ENCODE measurements at regions not wholly inside any gene's neighbourhood (a gene's known extent, or its start where the extent isn't known, plus 50 kb on each side); places are given as distances from the start of the nearest gene placed in this dataset.
A peak's percentile ranks its signal among the peaks of the same experiment; 100 is the strongest.
"Not testable (repeated sequence)": the region's sequence is repeated elsewhere in the genome, so short reads cannot be mapped to it uniquely, and the experiment has no call there.

- H3K4me3 ChIP-seq = no peak overlapping the region
- TF ChIP-seq POLR2AphosphoS5 (IDR thresholded peaks at IDR 0.05) (peak in 1 of 3 donors; percentile 2), POLR2A (IDR thresholded peaks at IDR 0.05) (no peak), CTCF (IDR thresholded peaks at IDR 0.05) (peak in 5 of 7 experiments; percentile 17 to 96 (median 86))
Observed at GRCh38 chr9:78439190-78439865, 142.4 kb downstream of the PSAT1 start.

GRCh38 chr9:78439866-78440830 is 143.2 kb downstream of the PSAT1 start:
- intact Hi-C loops (cut with DNase I; ENCODE audit: low total_unique reads) = no loop called here
- H3K4me3 ChIP-seq = no peak overlapping the region
- H3K27me3 ChIP-seq = no peaks in the 10 kb centered on the region
- DNase-seq = no peak
- H3K36me3 ChIP-seq = no peaks in the 10 kb centered on the region
- H3K4me1 ChIP-seq = peaks cover 0 to 10% (median 9%) of the 10 kb centered on the region in 4 donors
- TF ChIP-seq EP300 (IDR thresholded peaks at IDR 0.05) (no peak), POLR2AphosphoS5 (IDR thresholded peaks at IDR 0.05) (no peak), CTCF (IDR thresholded peaks at IDR 0.05) (no peak), POLR2A (IDR thresholded peaks at IDR 0.05) (no peak)
- no peaks in the 10 kb centered on the region for H3K9me3 ChIP-seq
- H3K27ac ChIP-seq = no peak overlapping the region
- 71 to 83% (median 76%) methylated on average over 10 of the region's 10 CpGs for WGBS, 5 donors

More at GRCh38 chr9:78439190-78439865, 142.4 kb downstream of the PSAT1 start:
- WGBS, 5 donors = 7 to 10% (median 8%) methylated on average over 23 of the region's 23 CpGs
- no peaks in the 10 kb centered on the region for H3K9me3 ChIP-seq
- no peaks in the 10 kb centered on the region for H3K27me3 ChIP-seq
- H3K27ac ChIP-seq = peak overlapping the region in 1 of 5 donors; percentile 26
- intact Hi-C loops (cut with DNase I; ENCODE audit: low total_unique reads) = no loop called here
- no peaks in the 10 kb centered on the region for H3K36me3 ChIP-seq
- DNase-seq = peak; percentile 86 to 93
- peaks cover 0 to 10% (median 9%) of the 10 kb centered on the region in 4 donors for H3K4me1 ChIP-seq

GRCh38 chr9:78441396-78441795 is 144.5 kb downstream of the PSAT1 start:
- no peak for DNase-seq
- 88 to 93% (median 91%) methylated on average over 2 of the region's 2 CpGs for WGBS, 5 donors
- H3K4me1 ChIP-seq = peaks cover 0 to 10% (median 9%) of the 10 kb centered on the region in 4 donors
- H3K27me3 ChIP-seq = no peaks in the 10 kb centered on the region
- H3K9me3 ChIP-seq = no peaks in the 10 kb centered on the region
- H3K4me3 ChIP-seq = no peak overlapping the region
- H3K27ac ChIP-seq = no peak overlapping the region
- H3K36me3 ChIP-seq = no peaks in the 10 kb centered on the region
- intact Hi-C loops (cut with DNase I; ENCODE audit: low total_unique reads) = no loop called here
- TF ChIP-seq POLR2A (IDR thresholded peaks at IDR 0.05) (no peak), CTCF (IDR thresholded peaks at IDR 0.05) (no peak), EP300 (IDR thresholded peaks at IDR 0.05) (no peak), POLR2AphosphoS5 (IDR thresholded peaks at IDR 0.05) (no peak)

- intact Hi-C loops (cut with DNase I; ENCODE audit: low total_unique reads) = no loop called here
- H3K27me3 ChIP-seq = no peaks in the 10 kb centered on the region
- H3K27ac ChIP-seq = no peak overlapping the region
- peaks cover 0 to 10% (median 9%) of the 10 kb centered on the region in 4 donors for H3K4me1 ChIP-seq
- no peaks in the 10 kb centered on the region for H3K9me3 ChIP-seq
- no peak overlapping the region for H3K4me3 ChIP-seq
- WGBS, 5 donors = 93 to 98% (median 95%) methylated on average over 29 to 46 of the region's 46 CpGs
- no peak for DNase-seq
- no peak for TF ChIP-seq POLR2AphosphoS5 (IDR thresholded peaks at IDR 0.05)
- no peak for TF ChIP-seq POLR2A (IDR thresholded peaks at IDR 0.05)
- TF ChIP-seq CTCF (IDR thresholded peaks at IDR 0.05) = no peak
- no peak for TF ChIP-seq EP300 (IDR thresholded peaks at IDR 0.05)
- H3K36me3 ChIP-seq = no peaks in the 10 kb centered on the region
Observed at GRCh38 chr9:78441822-78442431, 145.0 kb downstream of the PSAT1 start.

GRCh38 chr9:78442577-78442976 is 145.7 kb downstream of the PSAT1 start:
- WGBS, 5 donors = 71 to 81% (median 76%) methylated on average over 7 of the region's 7 CpGs
- intact Hi-C loops (cut with DNase I; ENCODE audit: low total_unique reads); H3K27ac ChIP-seq; H3K4me3 ChIP-seq; H3K36me3 ChIP-seq; H3K9me3 ChIP-seq; H3K27me3 ChIP-seq; DNase-seq: not testable (repeated sequence)
- peaks cover 0 to 10% (median 9%) of the 10 kb centered on the region in 4 donors for H3K4me1 ChIP-seq

All from stomach (tissue), 8 donors.